HL-60 (cell line): ENCODE measurements at regions not wholly inside any gene's neighbourhood (a gene's known extent, or its start where the extent isn't known, plus 50 kb on each side); places are given as distances from the start of the nearest gene placed in this dataset.

Source experiments
- DNase-seq, 2 experiments: peaks; one replicate each; pipeline ENCODE4 v3.0.0-alpha.2; 2010 to 2020; ENCODE audit warnings: low read depth in 1 of 2, low spot score in 1 of 2
- H3K27ac ChIP-seq: fragments of 250-450 bp; sonication (Bioruptor Pico); replicated peaks from 2 replicates; pipeline ENCODE4 v1.5.1; 2020; ENCODE audit warnings: mild to moderate bottlenecking, moderate library complexity
- H3K27me3 ChIP-seq: fragments of 250-450 bp; sonication (Bioruptor Pico); 2 replicates; pipeline ENCODE4 v1.5.1; 2021; ENCODE audit warnings: mild to moderate bottlenecking, moderate library complexity; ENCODE audit not compliant: insufficient read depth, poor library complexity, severe bottlenecking
- H3K4me3 ChIP-seq: replicated peaks from 2 replicates; pipeline ENCODE4 v1.5.1; 2011; ENCODE audit warnings: mild to moderate bottlenecking, control low read depth, low read length; ENCODE audit not compliant: insufficient read depth
- CTCF ChIP-seq: IDR thresholded peaks from one replicate; pipeline ENCODE4 v1.5.1; 2011; ENCODE audit warnings: low read length, control low read depth, inconsistent platforms; ENCODE audit not compliant: insufficient read depth
- GABPA ChIP-seq: IDR thresholded peaks from 2 replicates; pipeline ENCODE4 v1.6.1; 2012; ENCODE audit warnings: low read depth
- POLR2AphosphoS5 ChIP-seq: IDR thresholded peaks from 2 replicates; pipeline ENCODE4 v1.6.1; 2012; ENCODE audit warnings: low read depth
- REST ChIP-seq: IDR thresholded peaks from 2 replicates; pipeline ENCODE4 v1.6.1; 2012; ENCODE audit warnings: low read depth; ENCODE audit not compliant: insufficient replicate concordance
- SPI1 ChIP-seq: IDR thresholded peaks from 2 replicates; pipeline ENCODE4 v1.6.1; 2012; ENCODE audit warnings: low read depth, mild to moderate bottlenecking, borderline replicate concordance

- Histone ChIP-seq H3K4me3 (no peak overlapping the region), H3K27ac (no peak overlapping the region), H3K27me3 (no peaks in the 10 kb centered on the region)
- TF ChIP-seq SPI1 (no peak), POLR2AphosphoS5 (no peak), GABPA (no peak), REST (no peak), CTCF (no peak)
- DNase-seq = no peak
These were observed 318.6 kb downstream of the PLOD2 start for GRCh38 chr3:145842294-145842902.

DNA sequence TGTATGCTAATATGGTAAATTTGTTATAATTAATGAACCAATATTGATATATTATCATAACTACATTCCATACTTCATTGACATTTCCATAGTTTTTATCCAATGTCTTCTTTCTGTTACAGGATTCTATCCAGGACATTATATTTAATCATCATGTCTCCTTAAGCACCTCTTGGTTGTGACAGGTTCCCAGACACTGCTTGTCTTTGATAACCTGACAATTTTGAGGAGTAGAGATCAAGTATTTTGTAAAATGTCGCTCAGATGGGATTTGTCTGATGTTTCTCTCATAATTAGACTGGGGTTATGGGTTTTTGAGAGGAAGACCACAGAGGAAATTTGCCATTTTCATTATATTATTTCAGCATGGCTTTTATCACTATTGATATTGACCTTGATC lies 317.4 kb downstream of the PLOD2 start:
- H3K4me3 ChIP-seq = no peak overlapping the region
- no peaks in the 10 kb centered on the region for H3K27me3 ChIP-seq
- no peak overlapping the region for H3K27ac ChIP-seq
- TF ChIP-seq POLR2AphosphoS5 (no peak), CTCF (no peak), SPI1 (no peak), GABPA (no peak), REST (no peak)
- no peak for DNase-seq

DNA sequence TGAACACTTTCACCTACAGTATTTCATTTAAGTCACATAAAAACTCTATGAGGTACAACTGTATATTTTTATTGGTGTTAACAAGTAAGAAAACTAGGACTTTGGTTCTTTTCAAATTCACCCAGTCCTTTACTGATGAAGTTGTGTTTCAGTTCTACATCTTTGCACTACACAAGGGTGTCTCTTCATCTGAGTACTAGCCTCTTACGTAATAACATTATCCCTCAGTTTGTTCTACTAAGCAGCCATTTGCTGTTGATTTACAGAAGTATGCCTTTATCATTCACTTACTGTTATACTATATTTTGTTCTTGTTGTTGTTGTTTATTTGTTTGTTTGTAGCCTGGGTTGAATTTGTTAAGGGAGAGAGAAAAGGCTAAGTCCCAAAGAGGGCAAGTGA lies 311.9 kb downstream of the PLOD2 start:
- no peak for DNase-seq
- TF ChIP-seq SPI1 (no peak), GABPA (no peak), POLR2AphosphoS5 (no peak), CTCF (no peak), REST (no peak)
- Histone ChIP-seq H3K27me3 (no peaks in the 10 kb centered on the region), H3K4me3 (no peak overlapping the region), H3K27ac (no peak overlapping the region)
